Panc1 (cell line): ENCODE measurements at regions not wholly inside any gene's neighbourhood (a gene's known extent, or its start where the extent isn't known, plus 50 kb on each side); places are given as distances from the start of the nearest gene placed in this dataset.

Source experiments
- CTCF ChIP-seq: fragments of 450-650 bp; IDR thresholded peaks from 2 replicates; pipeline ENCODE4 v1.5.1; 2017; ENCODE audit warnings: mild to moderate bottlenecking
- POLR2AphosphoS5 ChIP-seq: IDR thresholded peaks from 2 replicates; pipeline ENCODE4 v1.6.1; 2012; ENCODE audit warnings: mild to moderate bottlenecking, low read depth, low read length, moderate library complexity
- REST ChIP-seq, 2 experiments: IDR thresholded peaks; 2 replicates each; pipeline ENCODE4 v1.6.1; 2011 to 2012; ENCODE audit warnings: low read depth in 2 of 2, control low read depth in 1 of 2, low read length in 1 of 2, mild to moderate bottlenecking in 1 of 2, moderate library complexity in 1 of 2; ENCODE audit not compliant: insufficient read depth in 1 of 2
- SIN3A ChIP-seq: IDR thresholded peaks from 2 replicates; pipeline ENCODE4 v1.6.1; 2012; ENCODE audit warnings: low read depth, mild to moderate bottlenecking, low read length, moderate library complexity, borderline replicate concordance; ENCODE audit not compliant: insufficient read depth
- TCF7L2 ChIP-seq: IDR thresholded peaks from 2 replicates; pipeline ENCODE4 v1.6.1; 2011; ENCODE audit warnings: mild to moderate bottlenecking, low read depth, low read length, inconsistent platforms

GRCh38 chr18:78635093-78635800 lies 344.4 kb upstream of the SALL3 start:
- TF ChIP-seq CTCF (no peak), SIN3A (no peak), POLR2AphosphoS5 (no peak), REST (IDR thresholded peaks at IDR 0.05; ENCODE audit: insufficient read depth in 1 of 2, low read depth in 2 of 2, low read length in 1 of 2) (no peak), TCF7L2 (no peak)
